Small intestine (tissue), 7 donors: ENCODE measurements at regions not wholly inside any gene's neighbourhood (a gene's known extent, or its start where the extent isn't known, plus 50 kb on each side); places are given as distances from the start of the nearest gene placed in this dataset.
A peak's percentile ranks its signal among the peaks of the same experiment; 100 is the strongest.

Source experiments
- DNase-seq, 2 donors: peaks; one replicate each; pipeline versions ENCODE4 v3.0.0 to v3.0.0-alpha.2; 2013
- FAIRE-seq: peaks from 2 replicates; lab custom pipeline; 2012; peaks lifted over from hg19 to GRCh38; lab: Jason Lieb, UNC
- H3K27ac ChIP-seq, 3 donors: one replicate each; pipeline ENCODE4 v1.5.1; 2013; ENCODE audit warnings: low read length in 2 of 3, mild to moderate bottlenecking in 2 of 3, control low read depth in 1 of 3, inconsistent platforms in 1 of 3, low read depth in 1 of 3, moderate library complexity in 1 of 3
- H3K27me3 ChIP-seq, 3 donors: one replicate each; pipeline ENCODE4 v1.6.1; 2013; ENCODE audit warnings: low read length in 3 of 3, inconsistent platforms in 1 of 3; ENCODE audit not compliant: control insufficient read depth in 3 of 3, insufficient read depth in 3 of 3
- H3K36me3 ChIP-seq, 3 donors: one replicate each; pipeline ENCODE4 v1.6.1; 2013; ENCODE audit warnings: low read length in 3 of 3, inconsistent platforms in 1 of 3, low read depth in 1 of 3, mild to moderate bottlenecking in 1 of 3, moderate library complexity in 1 of 3; ENCODE audit not compliant: control insufficient read depth in 3 of 3, insufficient read depth in 2 of 3
- H3K4me1 ChIP-seq, 3 donors: one replicate each; pipeline ENCODE4 v1.6.1; 2013; ENCODE audit warnings: low read length in 2 of 3, inconsistent platforms in 1 of 3, low read depth in 1 of 3, mild to moderate bottlenecking in 1 of 3, moderate library complexity in 1 of 3; ENCODE audit not compliant: control insufficient read depth in 3 of 3, insufficient read depth in 2 of 3
- H3K4me3 ChIP-seq, 3 donors: one replicate each; pipeline ENCODE4 v1.5.1; 2013; ENCODE audit warnings: low read length in 3 of 3, control low read depth in 1 of 3, inconsistent platforms in 1 of 3, low read depth in 1 of 3, mild to moderate bottlenecking in 1 of 3, moderate library complexity in 1 of 3
- H3K9me3 ChIP-seq, 2 donors: one replicate each; pipeline ENCODE4 v1.6.1; 2013; ENCODE audit warnings: low read depth in 1 of 2, low read length in 1 of 2; ENCODE audit not compliant: control insufficient read depth in 2 of 2, insufficient read depth in 1 of 2
- WGBS, 3 donors: extraction: QIAGEN DNeasy Blood & Tissue Kit; methylation state at CpG; one replicate each; pipeline ENCODE4 v1.1.7; 2013; 5-methylcytosine and 5-hydroxymethylcytosine counted together
- donor health status: healthy with polysubstance abuse.
- donor health status: control.
- donor health status: control.
- donor health status: Bipolar disorder and iron deficiency.
- donor health status: healthy.

GRCh38 chr3:80439490-80439889 lies 671.7 kb upstream of the ROBO1 start:
- Histone ChIP-seq H3K4me3 (no peak overlapping the region), H3K36me3 (no peaks in the 10 kb centered on the region), H3K27me3 (no peaks in the 10 kb centered on the region), H3K9me3 (no peaks in the 10 kb centered on the region), H3K27ac (no peak overlapping the region), H3K4me1 (no peaks in the 10 kb centered on the region)
- FAIRE-seq = no peak
- DNase-seq = no peak
- 61 to 67% (median 64%) methylated on average over 4 of the region's 4 CpGs for WGBS, 3 donors

DNA sequence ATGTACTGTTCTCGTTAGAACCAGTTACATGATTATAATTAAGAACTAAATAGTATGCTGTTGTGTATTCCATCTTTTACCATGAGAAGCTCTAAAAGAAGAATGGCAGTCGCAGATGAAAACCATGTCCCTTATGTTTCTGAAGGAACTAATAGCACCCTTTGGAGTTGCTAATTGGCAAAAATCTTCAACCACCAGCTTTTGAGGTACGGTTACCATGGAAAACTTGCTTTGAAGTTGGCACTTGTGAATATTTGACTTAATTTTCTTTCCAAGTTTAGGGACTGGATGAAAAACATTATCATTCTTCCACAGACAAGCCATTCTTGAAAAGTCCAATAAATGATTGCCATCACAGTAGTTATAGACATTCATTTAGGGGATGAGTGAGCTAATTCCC lies 666.6 kb upstream of the ROBO1 start:
- Histone ChIP-seq H3K27me3 (no peaks in the 10 kb centered on the region), H3K4me3 (no peak overlapping the region), H3K27ac (no peak overlapping the region), H3K36me3 (no peaks in the 10 kb centered on the region), H3K4me1 (no peaks in the 10 kb centered on the region), H3K9me3 (no peaks in the 10 kb centered on the region)
- 80 to 85% (median 82%) methylated on average over 3 of the region's 3 CpGs for WGBS, 3 donors
- no peak for FAIRE-seq
- DNase-seq = no peak

GRCh38 chr3:80424951-80425350 lies 657.2 kb upstream of the ROBO1 start:
- Histone ChIP-seq H3K36me3 (no peaks in the 10 kb centered on the region), H3K4me1 (no peaks in the 10 kb centered on the region), H3K27ac (no peak overlapping the region), H3K9me3 (no peaks in the 10 kb centered on the region), H3K4me3 (no peak overlapping the region), H3K27me3 (no peaks in the 10 kb centered on the region)
- DNase-seq (no peak), FAIRE-seq (no peak)
- WGBS, 3 donors = 12 to 38% (median 18%) methylated on average over 2 of the region's 2 CpGs

DNA sequence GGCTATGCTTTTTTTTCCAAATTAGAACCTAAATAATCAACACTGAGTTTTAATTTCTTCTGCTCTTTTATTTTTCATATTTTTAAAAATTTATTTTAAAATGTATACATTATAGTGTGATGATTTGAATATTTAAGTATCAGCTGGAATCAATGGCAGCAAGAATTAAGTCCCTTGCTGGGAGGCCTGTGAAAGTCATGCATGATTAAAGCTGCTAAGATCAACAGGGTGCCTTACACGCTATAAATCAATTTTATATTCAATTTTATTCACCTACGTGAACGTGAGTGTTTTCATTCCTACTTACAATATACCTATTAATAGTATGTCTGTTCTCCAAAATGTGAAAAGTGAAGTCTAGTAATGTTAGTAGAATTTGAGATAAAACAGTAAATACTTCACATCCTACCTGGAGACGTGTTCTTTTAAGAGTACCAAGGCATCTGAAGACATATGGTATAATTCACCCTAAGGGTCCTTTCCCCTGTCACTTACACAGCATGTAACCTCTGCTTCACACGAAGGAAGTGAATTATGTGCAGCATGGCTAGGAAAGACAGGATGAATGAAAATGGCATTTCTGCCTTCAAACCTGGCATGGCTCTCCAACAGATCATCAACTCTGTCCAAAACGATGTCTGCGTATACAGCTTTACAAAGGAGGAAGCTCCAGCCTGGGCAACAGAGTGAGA lies 640.4 kb upstream of the ROBO1 start:
- Histone ChIP-seq H3K36me3 (no peaks in the 10 kb centered on the region), H3K9me3 (no peaks in the 10 kb centered on the region), H3K27ac (no peak overlapping the region), H3K27me3 (no peaks in the 10 kb centered on the region), H3K4me1 (no peaks in the 10 kb centered on the region), H3K4me3 (no peak overlapping the region)
- no peak for FAIRE-seq
- DNase-seq = no peak
- 76 to 82% (median 82%) methylated on average over 7 of the region's 7 CpGs for WGBS, 3 donors

DNA sequence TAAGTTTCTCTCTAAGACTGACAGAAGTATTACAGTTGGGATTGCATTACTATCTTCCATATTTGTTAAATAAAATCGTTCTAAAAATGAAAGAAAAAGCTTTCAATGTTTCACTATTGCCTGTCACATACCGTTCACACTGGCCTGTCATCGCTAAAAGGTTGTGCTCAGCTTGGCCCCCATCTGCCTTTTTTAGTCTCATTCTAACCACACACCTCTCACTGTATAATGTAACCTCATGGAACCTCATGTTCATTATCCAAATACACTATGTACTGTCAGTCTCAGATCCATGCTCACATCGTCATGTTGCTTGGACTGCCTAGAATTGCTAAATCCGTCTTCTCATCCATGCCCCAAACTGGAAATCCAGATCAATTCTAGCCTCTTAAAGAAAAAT lies 637.8 kb upstream of the ROBO1 start:
- FAIRE-seq (no peak), DNase-seq (no peak)
- 87 to 92% (median 90%) methylated on average over 5 of the region's 5 CpGs for WGBS, 3 donors
- Histone ChIP-seq H3K27me3 (no peaks in the 10 kb centered on the region), H3K4me1 (no peaks in the 10 kb centered on the region), H3K27ac (no peak overlapping the region), H3K9me3 (no peaks in the 10 kb centered on the region), H3K36me3 (no peaks in the 10 kb centered on the region), H3K4me3 (no peak overlapping the region)

DNA sequence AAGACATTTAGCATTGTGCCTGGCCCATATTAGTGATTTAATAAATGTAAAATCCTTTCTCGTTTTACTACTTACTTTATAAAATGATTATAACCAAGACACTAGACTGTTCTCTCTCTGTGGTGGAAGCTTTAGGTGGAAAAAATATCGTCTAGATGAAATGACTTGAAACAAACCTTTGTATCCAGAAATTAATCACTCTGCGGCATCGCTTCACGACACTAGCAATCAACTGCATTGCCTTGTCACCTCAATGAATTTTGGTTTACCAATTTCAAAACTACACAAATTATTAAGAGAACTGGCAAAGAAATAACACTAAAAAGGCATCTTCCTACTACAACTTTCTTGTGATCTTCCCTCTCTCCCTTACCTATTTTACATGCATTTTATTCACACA lies 627.2 kb upstream of the ROBO1 start:
- no peak overlapping the region for H3K27ac ChIP-seq
- H3K4me3 ChIP-seq = no peak overlapping the region
- WGBS, 3 donors = 68 to 81% (median 75%) methylated on average over 5 of the region's 5 CpGs
- H3K27me3 ChIP-seq = no peaks in the 10 kb centered on the region
- H3K9me3 ChIP-seq = no peaks in the 10 kb centered on the region
- DNase-seq (no peak), FAIRE-seq (no peak)
- no peaks in the 10 kb centered on the region for H3K4me1 ChIP-seq
- H3K36me3 ChIP-seq = no peaks in the 10 kb centered on the region

GRCh38 chr3:80391573-80391972 lies 623.8 kb upstream of the ROBO1 start:
- Histone ChIP-seq H3K27me3 (no peaks in the 10 kb centered on the region), H3K4me1 (no peaks in the 10 kb centered on the region), H3K4me3 (no peak overlapping the region), H3K36me3 (no peaks in the 10 kb centered on the region), H3K27ac (no peak overlapping the region), H3K9me3 (peaks cover 0 to 9% of the 10 kb centered on the region in 2 donors)
- FAIRE-seq (no peak), DNase-seq (peak in 1 of 2 donors; percentile 10)

GRCh38 chr3:80384811-80385210 lies 617.0 kb upstream of the ROBO1 start:
- FAIRE-seq = no peak
- WGBS, 3 donors = 44 to 68% (median 49%) methylated on average over 5 of the region's 5 CpGs
- no peak overlapping the region for H3K27ac ChIP-seq
- no peak overlapping the region for H3K4me3 ChIP-seq
- no peak for DNase-seq
- H3K36me3 ChIP-seq = no peaks in the 10 kb centered on the region
- no peaks in the 10 kb centered on the region for H3K27me3 ChIP-seq
- H3K4me1 ChIP-seq = no peaks in the 10 kb centered on the region
- peaks cover 0 to 9% of the 10 kb centered on the region in 2 donors for H3K9me3 ChIP-seq

GRCh38 chr3:80374423-80374822 lies 606.6 kb upstream of the ROBO1 start:
- DNase-seq (no peak), FAIRE-seq (peak; percentile 94)
- H3K4me3 ChIP-seq = no peak overlapping the region
- H3K4me1 ChIP-seq = no peaks in the 10 kb centered on the region
- 73 to 90% (median 89%) methylated on average over 1 of the region's 1 CpG for WGBS, 3 donors
- no peaks in the 10 kb centered on the region for H3K27me3 ChIP-seq
- H3K36me3 ChIP-seq = no peaks in the 10 kb centered on the region
- peaks cover 0 to 4% of the 10 kb centered on the region in 2 donors for H3K9me3 ChIP-seq
- H3K27ac ChIP-seq = no peak overlapping the region
